Glutamatergic neuron (in vitro differentiated cells): ENCODE measurements at regions not wholly inside any gene's neighbourhood (a gene's known extent, or its start where the extent isn't known, plus 50 kb on each side); places are given as distances from the start of the nearest gene placed in this dataset.

Experiments used
- DNase-seq: peaks from one replicate; pipeline ENCODE4 v3.0.0; 2022
- H3K27ac Mint-ChIP-seq: one replicate; pipeline ENCODE4 v1.8.0; 2020; ENCODE audit warnings: mild to moderate bottlenecking, mixed read lengths, inconsistent platforms; ENCODE audit not compliant: unreplicated experiment
- H3K27me3 Mint-ChIP-seq: one replicate; pipeline ENCODE4 v1.8.0; 2020; ENCODE audit warnings: mild to moderate bottlenecking, moderate library complexity, mixed read lengths, inconsistent platforms; ENCODE audit not compliant: unreplicated experiment
- H3K36me3 Mint-ChIP-seq: one replicate; pipeline ENCODE4 v1.8.0; 2020; ENCODE audit warnings: mild to moderate bottlenecking, mixed read lengths, inconsistent platforms; ENCODE audit not compliant: unreplicated experiment
- H3K4me1 Mint-ChIP-seq: one replicate; pipeline ENCODE4 v1.8.0; 2020; ENCODE audit warnings: mild to moderate bottlenecking, low read depth, mixed read lengths, inconsistent platforms; ENCODE audit not compliant: unreplicated experiment
- H3K4me3 Mint-ChIP-seq: one replicate; pipeline ENCODE4 v1.8.0; 2020; ENCODE audit warnings: mild to moderate bottlenecking, mixed read lengths, inconsistent platforms; ENCODE audit not compliant: unreplicated experiment
- H3K9me3 Mint-ChIP-seq: one replicate; pipeline ENCODE4 v1.8.0; 2020; ENCODE audit warnings: mild to moderate bottlenecking, moderate library complexity, mixed read lengths, inconsistent platforms; ENCODE audit not compliant: unreplicated experiment
- TF ChIP-seq, protein P1 (sequence below): fragments of 200-600 bp; sonication (generic); IDR thresholded peaks from one replicate; pipeline ENCODE4 v1.5.0; 2021; ENCODE audit not compliant: partially characterized antibody, unreplicated experiment

- Mint-ChIP-seq H3K27ac (no peak overlapping the region), H3K4me1 (peaks cover 3% of the 10 kb centered on the region), H3K9me3 (no peaks in the 10 kb centered on the region), H3K27me3 (no peaks in the 10 kb centered on the region), H3K36me3 (peaks cover 5% of the 10 kb centered on the region), H3K4me3 (no peak overlapping the region)
- no peak for DNase-seq
- TF ChIP-seq, protein P1, sequence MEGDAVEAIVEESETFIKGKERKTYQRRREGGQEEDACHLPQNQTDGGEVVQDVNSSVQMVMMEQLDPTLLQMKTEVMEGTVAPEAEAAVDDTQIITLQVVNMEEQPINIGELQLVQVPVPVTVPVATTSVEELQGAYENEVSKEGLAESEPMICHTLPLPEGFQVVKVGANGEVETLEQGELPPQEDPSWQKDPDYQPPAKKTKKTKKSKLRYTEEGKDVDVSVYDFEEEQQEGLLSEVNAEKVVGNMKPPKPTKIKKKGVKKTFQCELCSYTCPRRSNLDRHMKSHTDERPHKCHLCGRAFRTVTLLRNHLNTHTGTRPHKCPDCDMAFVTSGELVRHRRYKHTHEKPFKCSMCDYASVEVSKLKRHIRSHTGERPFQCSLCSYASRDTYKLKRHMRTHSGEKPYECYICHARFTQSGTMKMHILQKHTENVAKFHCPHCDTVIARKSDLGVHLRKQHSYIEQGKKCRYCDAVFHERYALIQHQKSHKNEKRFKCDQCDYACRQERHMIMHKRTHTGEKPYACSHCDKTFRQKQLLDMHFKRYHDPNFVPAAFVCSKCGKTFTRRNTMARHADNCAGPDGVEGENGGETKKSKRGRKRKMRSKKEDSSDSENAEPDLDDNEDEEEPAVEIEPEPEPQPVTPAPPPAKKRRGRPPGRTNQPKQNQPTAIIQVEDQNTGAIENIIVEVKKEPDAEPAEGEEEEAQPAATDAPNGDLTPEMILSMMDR: no peak
Observed at GRCh38 chr12:88428350-88428749, 151.9 kb downstream of the KITLG start.

GRCh38 chr12:88431246-88431645 lies 149.0 kb downstream of the KITLG start:
- Mint-ChIP-seq H3K36me3 (peaks cover 5% of the 10 kb centered on the region), H3K27ac (no peak overlapping the region), H3K4me1 (no peaks in the 10 kb centered on the region), H3K27me3 (no peaks in the 10 kb centered on the region), H3K4me3 (no peak overlapping the region), H3K9me3 (no peaks in the 10 kb centered on the region)
- TF ChIP-seq, protein P1: no peak
- DNase-seq: no peak

GRCh38 chr12:88432531-88433490 lies 147.5 kb downstream of the KITLG start:
- TF ChIP-seq, protein P1: no peak
- Mint-ChIP-seq H3K27me3 (peaks cover 2% of the 10 kb centered on the region), H3K36me3 (peaks cover 5% of the 10 kb centered on the region), H3K4me3 (no peak overlapping the region), H3K4me1 (no peaks in the 10 kb centered on the region), H3K9me3 (no peaks in the 10 kb centered on the region), H3K27ac (no peak overlapping the region)
- no peak for DNase-seq

DNA sequence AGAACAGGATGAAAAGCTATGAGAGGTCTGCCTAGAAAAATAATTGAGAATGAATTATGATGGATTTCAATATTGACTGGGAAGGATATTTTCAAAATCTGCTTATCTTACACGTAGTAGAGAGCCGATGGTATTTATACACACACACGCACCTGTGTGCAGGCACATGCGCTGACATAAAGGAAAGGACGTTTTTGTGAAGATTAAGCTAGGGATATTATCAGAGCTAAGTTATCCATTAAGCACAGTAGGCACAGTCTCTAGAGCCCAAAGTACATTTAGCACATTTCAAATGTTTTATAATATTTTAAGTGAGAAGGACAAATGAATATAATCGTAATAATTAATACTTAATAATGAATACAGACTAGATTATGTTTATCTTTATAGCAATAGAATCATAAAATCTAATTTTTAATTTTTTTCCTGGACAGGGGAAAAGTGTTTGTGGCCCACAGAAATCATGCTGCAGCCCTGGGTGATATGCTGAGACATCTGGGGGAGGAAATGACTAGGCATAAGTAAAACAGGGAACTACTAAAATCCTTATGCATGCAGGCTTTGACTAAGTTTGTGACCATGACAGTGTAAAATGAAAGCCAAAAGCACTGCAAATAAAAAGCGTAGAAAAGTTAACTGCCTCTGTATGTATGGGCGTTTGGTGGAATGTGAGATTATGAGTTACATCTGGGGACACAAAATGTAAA lies 146.1 kb downstream of the KITLG start:
- peaks cover 6% of the 10 kb centered on the region for H3K36me3 Mint-ChIP-seq
- DNase-seq: no peak
- TF ChIP-seq, protein P1: no peak
- H3K4me3 Mint-ChIP-seq: no peak overlapping the region
- H3K27me3 Mint-ChIP-seq: peaks cover 4% of the 10 kb centered on the region
- no peak overlapping the region for H3K27ac Mint-ChIP-seq
- peaks cover 1% of the 10 kb centered on the region for H3K9me3 Mint-ChIP-seq
- no peaks in the 10 kb centered on the region for H3K4me1 Mint-ChIP-seq
